HEK293 (cell line): ENCODE measurements at regions not wholly inside any gene's neighbourhood (a gene's known extent, or its start where the extent isn't known, plus 50 kb on each side); places are given as distances from the start of the nearest gene placed in this dataset.

Source experiments
- CTCF ChIA-PET: fragments of 350-600 bp; formaldehyde crosslinking; extraction: SDS; loops from one replicate; lab custom pipeline; 2021; ENCODE audit warnings: antibody characterized with exemption; lab: Yijun Ruan, JAX
- POLR2A ChIA-PET: fragments of 300-600 bp; formaldehyde crosslinking; extraction: SDS; loops from one replicate; lab custom pipeline; 2020; ENCODE audit warnings: antibody characterized with exemption, inconsistent platforms; lab: Yijun Ruan, JAX
- H3K27ac ChIP-seq: fragments of 200-500 bp; sonication (Bioruptor generic); 2 replicates; pipeline ENCODE4 v1.5.1; 2014; ENCODE audit warnings: low read depth, low read length, control low read depth, inconsistent platforms; ENCODE audit errors: extremely low read depth
- H3K36me3 ChIP-seq, 2 experiments: fragments of 200-500 bp in 1 of 2; sonication (Bioruptor generic) in 1 of 2; 1 replicate in 1 of 2; 2 replicates in 1 of 2; pipeline ENCODE4 v1.5.1; 2014 to 2017; ENCODE audit warnings: inconsistent platforms in 2 of 2, low read length in 2 of 2; ENCODE audit not compliant: control insufficient read depth in 2 of 2, insufficient read depth in 1 of 2
- H3K4me1 ChIP-seq: fragments of 200-500 bp; sonication (Bioruptor generic); 2 replicates; pipeline ENCODE4 v1.5.1; 2014; ENCODE audit warnings: mild to moderate bottlenecking, low read length, inconsistent platforms; ENCODE audit not compliant: control insufficient read depth, insufficient read depth
- H3K4me3 ChIP-seq: 2 replicates; pipeline ENCODE4 v1.5.1; 2011; ENCODE audit warnings: low read depth, mild to moderate bottlenecking, control low read depth, low read length, moderate library complexity
- H3K9me3 ChIP-seq: fragments of 200-500 bp; sonication (Bioruptor generic); 2 replicates; pipeline ENCODE4 v1.5.1; 2014; ENCODE audit warnings: low read depth, low read length, inconsistent platforms; ENCODE audit not compliant: control insufficient read depth, insufficient read depth
- FEZF1 ChIP-seq: fragments of 450-650 bp; formaldehyde crosslinking; IDR thresholded peaks from 2 replicates; pipeline ENCODE4 v1.5.1; 2016; ENCODE audit warnings: missing biosample characterization, missing genetic modification characterization
- GLIS1 ChIP-seq: fragments of 450-650 bp; formaldehyde crosslinking; IDR thresholded peaks from 2 replicates; pipeline ENCODE4 v1.5.1; 2016; ENCODE audit warnings: missing biosample characterization, missing genetic modification characterization
- KLF1 ChIP-seq: fragments of 450-650 bp; formaldehyde crosslinking; IDR thresholded peaks from 2 replicates; pipeline ENCODE4 v1.5.1; 2016; ENCODE audit warnings: missing biosample characterization, missing genetic modification characterization
- KLF8 ChIP-seq: fragments of 450-650 bp; formaldehyde crosslinking; IDR thresholded peaks from 2 replicates; pipeline ENCODE4 v1.5.1; 2016; ENCODE audit warnings: missing biosample characterization, missing genetic modification characterization
- MZF1 ChIP-seq: fragments of 450-650 bp; formaldehyde crosslinking; IDR thresholded peaks from 2 replicates; pipeline ENCODE4 v1.5.1; 2017; ENCODE audit warnings: missing biosample characterization, missing genetic modification characterization, borderline replicate concordance
- OSR2 ChIP-seq: fragments of 450-650 bp; formaldehyde crosslinking; IDR thresholded peaks from 2 replicates; pipeline ENCODE4 v1.5.1; 2016; ENCODE audit warnings: missing biosample characterization, missing genetic modification characterization
- WT1 ChIP-seq: fragments of 450-650 bp; formaldehyde crosslinking; IDR thresholded peaks from 2 replicates; pipeline ENCODE4 v1.5.1; 2016; ENCODE audit warnings: missing biosample characterization, missing genetic modification characterization
- ZBTB17 ChIP-seq: fragments of 450-650 bp; formaldehyde crosslinking; IDR thresholded peaks from 2 replicates; pipeline ENCODE4 v1.5.1; 2016; ENCODE audit warnings: missing biosample characterization, missing genetic modification characterization
- ZBTB20 ChIP-seq: fragments of 450-650 bp; formaldehyde crosslinking; IDR thresholded peaks from 2 replicates; pipeline ENCODE4 v1.5.1; 2016; ENCODE audit warnings: missing biosample characterization, missing genetic modification characterization
- ZEB2 ChIP-seq: fragments of 450-650 bp; formaldehyde crosslinking; IDR thresholded peaks from 2 replicates; pipeline ENCODE4 v1.5.1; 2016; ENCODE audit warnings: missing biosample characterization, missing genetic modification characterization
- ZFHX2 ChIP-seq: fragments of 450-650 bp; formaldehyde crosslinking; conservative IDR thresholded peaks from 2 replicates; pipeline ENCODE4 v1.5.1; 2016; ENCODE audit warnings: missing biosample characterization, missing genetic modification characterization
- ZNF248 ChIP-seq: fragments of 450-650 bp; formaldehyde crosslinking; IDR thresholded peaks from 2 replicates; pipeline ENCODE4 v1.5.1; 2017; ENCODE audit warnings: missing biosample characterization, missing genetic modification characterization
- ZNF391 ChIP-seq: fragments of 450-650 bp; formaldehyde crosslinking; IDR thresholded peaks from 2 replicates; pipeline ENCODE4 v1.5.1; 2016; ENCODE audit warnings: low read depth, missing biosample characterization, missing genetic modification characterization, borderline replicate concordance
- ZNF423 ChIP-seq: fragments of 450-650 bp; formaldehyde crosslinking; IDR thresholded peaks from 2 replicates; pipeline ENCODE4 v1.5.1; 2016; ENCODE audit warnings: missing biosample characterization, missing genetic modification characterization
- ZNF571 ChIP-seq: fragments of 450-650 bp; formaldehyde crosslinking; IDR thresholded peaks from 2 replicates; pipeline ENCODE4 v1.5.0; 2017; ENCODE audit warnings: missing biosample characterization, missing genetic modification characterization
- ZNF596 ChIP-seq: fragments of 450-650 bp; IDR thresholded peaks from 2 replicates; pipeline ENCODE4 v1.5.0; 2018; ENCODE audit warnings: missing biosample characterization, mild to moderate bottlenecking, missing genetic modification characterization, moderate library complexity
- ZNF610 ChIP-seq: fragments of 450-650 bp; formaldehyde crosslinking; IDR thresholded peaks from 2 replicates; pipeline ENCODE4 v1.5.1; 2016; ENCODE audit warnings: missing biosample characterization, missing genetic modification characterization, borderline replicate concordance
- ZNF658 ChIP-seq: fragments of 450-650 bp; formaldehyde crosslinking; IDR thresholded peaks from 2 replicates; pipeline ENCODE4; 2016; ENCODE audit warnings: missing biosample characterization, missing genetic modification characterization
- ZNF660 ChIP-seq: fragments of 450-650 bp; IDR thresholded peaks from 2 replicates; pipeline ENCODE4 v1.5.1; 2018; ENCODE audit warnings: missing biosample characterization, mild to moderate bottlenecking, missing genetic modification characterization
- ZNF837 ChIP-seq: fragments of 450-650 bp; formaldehyde crosslinking; IDR thresholded peaks from 2 replicates; pipeline ENCODE4 v1.5.1; 2016; ENCODE audit warnings: missing biosample characterization, missing genetic modification characterization
- ZSCAN30 ChIP-seq: fragments of 450-650 bp; IDR thresholded peaks from 2 replicates; pipeline ENCODE4 v1.5.1; 2018; ENCODE audit warnings: missing biosample characterization, mild to moderate bottlenecking, missing genetic modification characterization, moderate library complexity
- TF ChIP-seq, protein P1 (sequence below): fragments of 450-650 bp; formaldehyde crosslinking; IDR thresholded peaks from 2 replicates; pipeline ENCODE4 v1.5.1; 2017; ENCODE audit warnings: missing biosample characterization, missing genetic modification characterization
- TF ChIP-seq, protein P2 (sequence below): fragments of 450-650 bp; formaldehyde crosslinking; IDR thresholded peaks from 2 replicates; pipeline ENCODE4 v1.5.1; 2016; ENCODE audit warnings: missing biosample characterization, missing genetic modification characterization
- TF ChIP-seq, protein P3 (sequence below): fragments of 450-650 bp; formaldehyde crosslinking; IDR thresholded peaks from 2 replicates; pipeline ENCODE4 v1.5.1; 2016; ENCODE audit warnings: missing biosample characterization, missing genetic modification characterization
- TF ChIP-seq, protein P4 (sequence below): fragments of 450-650 bp; formaldehyde crosslinking; IDR thresholded peaks from 2 replicates; pipeline ENCODE4 v1.5.1; 2016; ENCODE audit warnings: missing biosample characterization, missing genetic modification characterization
- TF ChIP-seq, protein P5 (sequence below): fragments of 450-650 bp; IDR thresholded peaks from 2 replicates; pipeline ENCODE4 v1.5.1; 2018; ENCODE audit warnings: missing biosample characterization, mild to moderate bottlenecking, missing genetic modification characterization
- TF ChIP-seq, protein P6 (sequence below): fragments of 450-650 bp; formaldehyde crosslinking; IDR thresholded peaks from 2 replicates; pipeline ENCODE4 v1.5.1; 2017; ENCODE audit warnings: missing biosample characterization, missing genetic modification characterization

DNA sequence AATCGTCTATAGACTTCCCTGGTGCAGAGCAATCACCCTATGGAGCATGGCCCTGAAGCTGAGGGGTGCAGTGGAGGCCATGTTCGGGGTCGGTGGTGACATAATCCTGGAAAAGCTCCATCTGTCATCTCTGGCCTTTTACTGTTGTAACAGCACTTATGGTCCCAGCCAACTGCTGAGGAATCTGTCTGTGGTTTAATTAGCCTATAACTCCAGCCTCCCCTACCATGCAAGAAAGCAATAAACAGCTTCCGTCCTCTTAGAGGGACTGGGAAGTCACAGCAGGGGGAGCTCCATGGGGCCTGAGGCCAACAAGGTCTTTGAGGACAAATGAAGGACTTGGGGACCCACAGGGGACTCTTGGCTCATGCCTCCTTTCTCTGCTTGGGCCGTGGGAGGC is 159.1 kb upstream of the NECTIN1 start:
- CTCF ChIA-PET: no interaction called here
- TF ChIP-seq KLF8 (no peak), ZNF658 (tag by site-specific recombination) (no peak), MZF1 (tag by site-specific recombination) (peak; percentile 69; the same call in 1 of the 2 replicates), ZNF596 (tag by site-specific recombination) (peak; percentile 37; the same call in 1 of the 2 replicates), GLIS1 (tag by site-specific recombination) (peak; percentile 100), ZNF423 (peak; percentile 98), ZSCAN30 (tag by site-specific recombination) (peak; percentile 84), ZEB2 (tag by site-specific recombination) (peak; percentile 77), OSR2 (tag by site-specific recombination) (peak; percentile 97), ZNF248 (no peak), KLF1 (tag by site-specific recombination) (no peak), FEZF1 (peak; percentile 96), ZNF571 (tag by site-specific recombination) (no peak), ZFHX2 (no peak), ZNF660 (tag by site-specific recombination) (peak; percentile 82), ZNF391 (tag by site-specific recombination) (peak; percentile 19; the same call in 1 of the 2 replicates), ZNF837 (tag by site-specific recombination) (no peak), ZNF610 (tag by site-specific recombination) (peak; percentile 48; the same call in 1 of the 2 replicates), ZBTB20 (tag by site-specific recombination) (peak; percentile 94), ZBTB17 (tag by site-specific recombination) (0 out of 2 replicates have a peak, but pooled peaks have one; percentile 46), WT1 (peak; percentile 37; the same call in 1 of the 2 replicates)
- TF ChIP-seq, protein P1, sequence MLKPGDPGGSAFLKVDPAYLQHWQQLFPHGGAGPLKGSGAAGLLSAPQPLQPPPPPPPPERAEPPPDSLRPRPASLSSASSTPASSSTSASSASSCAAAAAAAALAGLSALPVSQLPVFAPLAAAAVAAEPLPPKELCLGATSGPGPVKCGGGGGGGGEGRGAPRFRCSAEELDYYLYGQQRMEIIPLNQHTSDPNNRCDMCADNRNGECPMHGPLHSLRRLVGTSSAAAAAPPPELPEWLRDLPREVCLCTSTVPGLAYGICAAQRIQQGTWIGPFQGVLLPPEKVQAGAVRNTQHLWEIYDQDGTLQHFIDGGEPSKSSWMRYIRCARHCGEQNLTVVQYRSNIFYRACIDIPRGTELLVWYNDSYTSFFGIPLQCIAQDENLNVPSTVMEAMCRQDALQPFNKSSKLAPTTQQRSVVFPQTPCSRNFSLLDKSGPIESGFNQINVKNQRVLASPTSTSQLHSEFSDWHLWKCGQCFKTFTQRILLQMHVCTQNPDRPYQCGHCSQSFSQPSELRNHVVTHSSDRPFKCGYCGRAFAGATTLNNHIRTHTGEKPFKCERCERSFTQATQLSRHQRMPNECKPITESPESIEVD (tag by site-specific recombination): peak; percentile 75
- TF ChIP-seq, protein P2, sequence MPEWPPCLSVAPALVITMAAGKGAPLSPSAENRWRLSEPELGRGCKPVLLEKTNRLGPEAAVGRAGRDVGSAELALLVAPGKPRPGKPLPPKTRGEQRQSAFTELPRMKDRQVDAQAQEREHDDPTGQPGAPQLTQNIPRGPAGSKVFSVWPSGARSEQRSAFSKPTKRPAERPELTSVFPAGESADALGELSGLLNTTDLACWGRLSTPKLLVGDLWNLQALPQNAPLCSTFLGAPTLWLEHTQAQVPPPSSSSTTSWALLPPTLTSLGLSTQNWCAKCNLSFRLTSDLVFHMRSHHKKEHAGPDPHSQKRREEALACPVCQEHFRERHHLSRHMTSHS (tag by site-specific recombination): peak; percentile 83
- TF ChIP-seq, protein P3, sequence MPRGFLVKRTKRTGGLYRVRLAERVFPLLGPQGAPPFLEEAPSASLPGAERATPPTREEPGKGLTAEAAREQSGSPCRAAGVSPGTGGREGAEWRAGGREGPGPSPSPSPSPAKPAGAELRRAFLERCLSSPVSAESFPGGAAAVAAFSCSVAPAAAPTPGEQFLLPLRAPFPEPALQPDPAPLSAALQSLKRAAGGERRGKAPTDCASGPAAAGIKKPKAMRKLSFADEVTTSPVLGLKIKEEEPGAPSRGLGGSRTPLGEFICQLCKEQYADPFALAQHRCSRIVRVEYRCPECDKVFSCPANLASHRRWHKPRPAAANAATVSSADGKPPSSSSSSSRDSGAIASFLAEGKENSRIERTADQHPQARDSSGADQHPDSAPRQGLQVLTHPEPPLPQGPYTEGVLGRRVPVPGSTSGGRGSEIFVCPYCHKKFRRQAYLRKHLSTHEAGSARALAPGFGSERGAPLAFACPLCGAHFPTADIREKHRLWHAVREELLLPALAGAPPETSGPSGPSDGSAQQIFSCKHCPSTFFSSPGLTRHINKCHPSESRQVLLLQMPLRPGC (tag by site-specific recombination): peak; percentile 70
- TF ChIP-seq, protein P4, sequence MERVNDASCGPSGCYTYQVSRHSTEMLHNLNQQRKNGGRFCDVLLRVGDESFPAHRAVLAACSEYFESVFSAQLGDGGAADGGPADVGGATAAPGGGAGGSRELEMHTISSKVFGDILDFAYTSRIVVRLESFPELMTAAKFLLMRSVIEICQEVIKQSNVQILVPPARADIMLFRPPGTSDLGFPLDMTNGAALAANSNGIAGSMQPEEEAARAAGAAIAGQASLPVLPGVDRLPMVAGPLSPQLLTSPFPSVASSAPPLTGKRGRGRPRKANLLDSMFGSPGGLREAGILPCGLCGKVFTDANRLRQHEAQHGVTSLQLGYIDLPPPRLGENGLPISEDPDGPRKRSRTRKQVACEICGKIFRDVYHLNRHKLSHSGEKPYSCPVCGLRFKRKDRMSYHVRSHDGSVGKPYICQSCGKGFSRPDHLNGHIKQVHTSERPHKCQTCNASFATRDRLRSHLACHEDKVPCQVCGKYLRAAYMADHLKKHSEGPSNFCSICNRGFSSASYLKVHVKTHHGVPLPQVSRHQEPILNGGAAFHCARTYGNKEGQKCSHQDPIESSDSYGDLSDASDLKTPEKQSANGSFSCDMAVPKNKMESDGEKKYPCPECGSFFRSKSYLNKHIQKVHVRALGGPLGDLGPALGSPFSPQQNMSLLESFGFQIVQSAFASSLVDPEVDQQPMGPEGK (tag by site-specific recombination): peak; percentile 46; the same call in 1 of the 2 replicates
- TF ChIP-seq, protein P5, sequence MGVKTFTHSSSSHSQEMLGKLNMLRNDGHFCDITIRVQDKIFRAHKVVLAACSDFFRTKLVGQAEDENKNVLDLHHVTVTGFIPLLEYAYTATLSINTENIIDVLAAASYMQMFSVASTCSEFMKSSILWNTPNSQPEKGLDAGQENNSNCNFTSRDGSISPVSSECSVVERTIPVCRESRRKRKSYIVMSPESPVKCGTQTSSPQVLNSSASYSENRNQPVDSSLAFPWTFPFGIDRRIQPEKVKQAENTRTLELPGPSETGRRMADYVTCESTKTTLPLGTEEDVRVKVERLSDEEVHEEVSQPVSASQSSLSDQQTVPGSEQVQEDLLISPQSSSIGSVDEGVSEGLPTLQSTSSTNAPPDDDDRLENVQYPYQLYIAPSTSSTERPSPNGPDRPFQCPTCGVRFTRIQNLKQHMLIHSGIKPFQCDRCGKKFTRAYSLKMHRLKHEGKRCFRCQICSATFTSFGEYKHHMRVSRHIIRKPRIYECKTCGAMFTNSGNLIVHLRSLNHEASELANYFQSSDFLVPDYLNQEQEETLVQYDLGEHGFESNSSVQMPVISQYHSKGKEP (tag by site-specific recombination): peak; percentile 73
- TF ChIP-seq, protein P6, sequence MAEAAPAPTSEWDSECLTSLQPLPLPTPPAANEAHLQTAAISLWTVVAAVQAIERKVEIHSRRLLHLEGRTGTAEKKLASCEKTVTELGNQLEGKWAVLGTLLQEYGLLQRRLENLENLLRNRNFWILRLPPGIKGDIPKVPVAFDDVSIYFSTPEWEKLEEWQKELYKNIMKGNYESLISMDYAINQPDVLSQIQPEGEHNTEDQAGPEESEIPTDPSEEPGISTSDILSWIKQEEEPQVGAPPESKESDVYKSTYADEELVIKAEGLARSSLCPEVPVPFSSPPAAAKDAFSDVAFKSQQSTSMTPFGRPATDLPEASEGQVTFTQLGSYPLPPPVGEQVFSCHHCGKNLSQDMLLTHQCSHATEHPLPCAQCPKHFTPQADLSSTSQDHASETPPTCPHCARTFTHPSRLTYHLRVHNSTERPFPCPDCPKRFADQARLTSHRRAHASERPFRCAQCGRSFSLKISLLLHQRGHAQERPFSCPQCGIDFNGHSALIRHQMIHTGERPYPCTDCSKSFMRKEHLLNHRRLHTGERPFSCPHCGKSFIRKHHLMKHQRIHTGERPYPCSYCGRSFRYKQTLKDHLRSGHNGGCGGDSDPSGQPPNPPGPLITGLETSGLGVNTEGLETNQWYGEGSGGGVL (tag by site-specific recombination): peak; percentile 59

More for the DNA sequence above, 159.1 kb upstream of the NECTIN1 start:
- Histone ChIP-seq H3K36me3 (no peaks in the 10 kb centered on the region), H3K27ac (no peak overlapping the region), H3K9me3 (no peaks in the 10 kb centered on the region), H3K4me3 (no peak overlapping the region), H3K4me1 (no peaks in the 10 kb centered on the region; the same call in 1 of the 2 replicates)
- POLR2A ChIA-PET: no interaction called here
